Activated T-cell treated with anti-CD3 and anti-CD28 coated beads, Interleukin-2, amount 50 U/mL, for 72 hours (primary cell): ENCODE measurements at regions not wholly inside any gene's neighbourhood (a gene's known extent, or its start where the extent isn't known, plus 50 kb on each side); places are given as distances from the start of the nearest gene placed in this dataset.
"Not testable (repeated sequence)": the region's sequence is repeated elsewhere in the genome, so short reads cannot be mapped to it uniquely, and the experiment has no call there.

ENCODE experiments used
- ATAC-seq, 2 donors: fragments of 150-1000 bp; cut with Tn5 transposase; replicated peaks in 1 of 2; 2 replicates each; pipeline ENCODE4 v1.10.0; 2021; ENCODE audit warnings: moderate library complexity in 2 of 2, mild to moderate bottlenecking in 1 of 2
- DNase-seq, 2 donors: peaks; one replicate each; pipeline ENCODE4 v3.0.0; 2021 to 2022; ENCODE audit warnings: mixed read lengths in 1 of 2
- H3K27ac Mint-ChIP-seq: one replicate; pipeline ENCODE4 v1.8.0; 2022; ENCODE audit warnings: mild to moderate bottlenecking, moderate library complexity, mixed read lengths
- H3K27me3 Mint-ChIP-seq: one replicate; pipeline ENCODE4 v1.8.0; 2022; ENCODE audit warnings: low read depth, mixed read lengths
- H3K36me3 Mint-ChIP-seq, 2 donors: one replicate each; pipeline ENCODE4 v1.8.0; 2022; ENCODE audit warnings: mixed read lengths in 2 of 2, mild to moderate bottlenecking in 1 of 2; ENCODE audit not compliant: insufficient read depth in 2 of 2
- H3K4me1 Mint-ChIP-seq: one replicate; pipeline ENCODE4 v1.8.0; 2022; ENCODE audit warnings: low read depth, mixed read lengths
- H3K4me3 Mint-ChIP-seq, 2 donors: one replicate each; pipeline ENCODE4 v1.8.0; 2022; ENCODE audit warnings: mild to moderate bottlenecking in 2 of 2, mixed read lengths in 2 of 2, moderate library complexity in 2 of 2
- H3K9me3 Mint-ChIP-seq, 2 donors: one replicate each; pipeline ENCODE4 v1.8.0; 2022; ENCODE audit warnings: mixed read lengths in 2 of 2

GRCh38 chr14:105915546-105915945, 389.2 kb downstream of the TMEM121 start:
- not testable (repeated sequence) for ATAC-seq, DNase-seq, H3K4me3 Mint-ChIP-seq, H3K36me3 Mint-ChIP-seq, H3K27me3 Mint-ChIP-seq, H3K9me3 Mint-ChIP-seq, H3K27ac Mint-ChIP-seq, H3K4me1 Mint-ChIP-seq

- H3K4me3 Mint-ChIP-seq, H3K27me3 Mint-ChIP-seq, H3K36me3 Mint-ChIP-seq, H3K9me3 Mint-ChIP-seq, ATAC-seq, H3K4me1 Mint-ChIP-seq, H3K27ac Mint-ChIP-seq, DNase-seq: not testable (repeated sequence)
These were observed 391.0 kb downstream of the TMEM121 start for GRCh38 chr14:105917136-105917932.

- Mint-ChIP-seq H3K4me1 (no peaks in the 10 kb centered on the region), H3K9me3 (no peaks in the 10 kb centered on the region), H3K36me3 (peaks cover 0 to 5% of the 10 kb centered on the region in 2 donors), H3K4me3 (no peak overlapping the region), H3K27me3 (peaks cover 7% of the 10 kb centered on the region), H3K27ac (no peak overlapping the region)
- ATAC-seq, result no peak
- DNase-seq, result no peak
These were observed 391.6 kb downstream of the TMEM121 start for GRCh38 chr14:105917933-105918436.

GRCh38 chr14:105918496-105919262, 392.3 kb downstream of the TMEM121 start:
- no peaks in the 10 kb centered on the region for H3K4me1 Mint-ChIP-seq
- no peak overlapping the region for H3K4me3 Mint-ChIP-seq
- no peak overlapping the region for H3K27ac Mint-ChIP-seq
- ATAC-seq (no peak), DNase-seq (no peak)
- no peaks in the 10 kb centered on the region for H3K9me3 Mint-ChIP-seq
- peaks cover 7% of the 10 kb centered on the region for H3K27me3 Mint-ChIP-seq
- peaks cover 0 to 5% of the 10 kb centered on the region in 2 donors for H3K36me3 Mint-ChIP-seq

GRCh38 chr14:105919458-105920150, 393.2 kb downstream of the TMEM121 start:
- Mint-ChIP-seq H3K4me1 (no peaks in the 10 kb centered on the region), H3K27me3 (peaks cover 7% of the 10 kb centered on the region), H3K36me3 (peaks cover 0 to 5% of the 10 kb centered on the region in 2 donors), H3K4me3 (no peak overlapping the region), H3K27ac (no peak overlapping the region), H3K9me3 (peaks cover 0 to 2% of the 10 kb centered on the region in 2 donors)
- DNase-seq (no peak), ATAC-seq (no peak)

- not testable (repeated sequence) for H3K27ac Mint-ChIP-seq, H3K4me3 Mint-ChIP-seq, DNase-seq, H3K9me3 Mint-ChIP-seq, ATAC-seq, H3K36me3 Mint-ChIP-seq, H3K27me3 Mint-ChIP-seq, H3K4me1 Mint-ChIP-seq
These were observed 393.8 kb downstream of the TMEM121 start for GRCh38 chr14:105920151-105920700.

- not testable (repeated sequence) for ATAC-seq, H3K9me3 Mint-ChIP-seq, DNase-seq, H3K4me1 Mint-ChIP-seq, H3K36me3 Mint-ChIP-seq, H3K27me3 Mint-ChIP-seq, H3K4me3 Mint-ChIP-seq, H3K27ac Mint-ChIP-seq
These were observed 394.7 kb downstream of the TMEM121 start for GRCh38 chr14:105920803-105921755.

- not testable (repeated sequence) for H3K9me3 Mint-ChIP-seq, DNase-seq, H3K27me3 Mint-ChIP-seq, ATAC-seq, H3K27ac Mint-ChIP-seq, H3K4me3 Mint-ChIP-seq, H3K4me1 Mint-ChIP-seq, H3K36me3 Mint-ChIP-seq
These were observed 395.4 kb downstream of the TMEM121 start for GRCh38 chr14:105921781-105922180.

GRCh38 chr14:105923520-105924191, 397.3 kb downstream of the TMEM121 start:
- not testable (repeated sequence) for H3K36me3 Mint-ChIP-seq, H3K9me3 Mint-ChIP-seq, H3K4me1 Mint-ChIP-seq, DNase-seq, H3K27ac Mint-ChIP-seq, ATAC-seq, H3K27me3 Mint-ChIP-seq, H3K4me3 Mint-ChIP-seq

GRCh38 chr14:105924951-105925591, 398.7 kb downstream of the TMEM121 start:
- Mint-ChIP-seq H3K36me3 (no peaks in the 10 kb centered on the region), H3K4me1 (no peaks in the 10 kb centered on the region), H3K4me3 (no peak overlapping the region), H3K9me3 (peaks cover 0 to 2% of the 10 kb centered on the region in 2 donors), H3K27ac (no peak overlapping the region), H3K27me3 (peaks cover 8% of the 10 kb centered on the region)
- DNase-seq (no peak), ATAC-seq (no peak)

GRCh38 chr14:105925615-105926372, 399.4 kb downstream of the TMEM121 start:
- DNase-seq (no peak), ATAC-seq (no peak)
- no peaks in the 10 kb centered on the region for H3K4me1 Mint-ChIP-seq
- no peaks in the 10 kb centered on the region for H3K36me3 Mint-ChIP-seq
- peaks cover 15% of the 10 kb centered on the region for H3K27me3 Mint-ChIP-seq
- H3K4me3 Mint-ChIP-seq, result no peak overlapping the region
- no peak overlapping the region for H3K27ac Mint-ChIP-seq
- peaks cover 0 to 2% of the 10 kb centered on the region in 2 donors for H3K9me3 Mint-ChIP-seq
